PC-9 (cell line): ENCODE measurements at regions not wholly inside any gene's neighbourhood (a gene's known extent, or its start where the extent isn't known, plus 50 kb on each side); places are given as distances from the start of the nearest gene placed in this dataset.

ENCODE experiments used
- CTCF ChIP-seq: fragments of 200-600 bp; sonication (generic); conservative IDR thresholded peaks from 2 replicates; pipeline ENCODE4 v1.6.1; 2017; ENCODE audit warnings: mixed run types, antibody characterized with exemption, mild to moderate bottlenecking, moderate library complexity
- EZH2 ChIP-seq: fragments of 200-600 bp; sonication (generic); IDR thresholded peaks from 2 replicates; pipeline ENCODE4 v1.8.0; 2017; ENCODE audit warnings: antibody characterized with exemption, low read depth

- no peak for TF ChIP-seq CTCF
- TF ChIP-seq EZH2 = no peak
Measured at GRCh38 chr10:117617086-117617485, 74.5 kb downstream of the EMX2 start.
